K562 (cell line): ENCODE measurements at regions not wholly inside any gene's neighbourhood (a gene's known extent, or its start where the extent isn't known, plus 50 kb on each side); places are given as distances from the start of the nearest gene placed in this dataset.

ENCODE experiments used
- ATAC-seq: fragments of 200-7000 bp; cut with Tn5 transposase; 3 replicates; pipeline ENCODE4 v1.9.1; 2020; ENCODE audit warnings: moderate library complexity
- BruUV-seq: library from RNA; stranded (reverse); fragments of 400-500 nt; replicated peaks from 2 replicates; lab custom pipeline; 2021; lab: Mats Ljungman, UMichigan
- CTCF ChIA-PET: fragments of 300-600 bp; formaldehyde crosslinking; extraction: SDS; loops from one replicate; lab custom pipeline; 2021; ENCODE audit warnings: low intra/inter-chr PET ratio; lab: Yijun Ruan, JAX
- POLR2A ChIA-PET: fragments of 300-600, 350-650 bp; sonication (Branson Sonifier 250); formaldehyde crosslinking; extraction: SDS; loops from one replicate; lab custom pipeline; 2021; ENCODE audit warnings: antibody characterized with exemption, inconsistent platforms; lab: Yijun Ruan, JAX
- DNase-seq, 4 experiments: peaks; one replicate each; pipeline versions ENCODE4 v3.0.0 to v3.0.0-alpha.2; 2011 to 2018; ENCODE audit warnings: low spot score in 3 of 4, mixed read lengths in 3 of 4; ENCODE audit errors: extremely low read depth in 1 of 4
- FAIRE-seq: peaks from 2 replicates; lab custom pipeline; 2011; peaks lifted over from hg19 to GRCh38; lab: Jason Lieb, UNC
- H2AFZ ChIP-seq: 2 replicates; pipeline ENCODE4 v1.6.0; 2011; ENCODE audit warnings: low read depth, low read length, control low read depth, inconsistent platforms
- H3K27ac ChIP-seq: fragments of 200-600 bp; 3 replicates; pipeline ENCODE4 v1.8.0; 2011; ENCODE audit warnings: low read depth, mild to moderate bottlenecking, control low read depth, inconsistent platforms, low read length, moderate library complexity, mixed read lengths; ENCODE audit errors: extremely low read depth
- H3K27me3 ChIP-seq, 2 experiments: fragments of 300-600 bp in 1 of 2; 2 replicates in 1 of 2; 3 replicates in 1 of 2; pipeline versions ENCODE4 v1.6.0 to v1.8.0; 2011; ENCODE audit warnings: inconsistent platforms in 2 of 2, low read length in 2 of 2, mild to moderate bottlenecking in 1 of 2, mixed read lengths in 1 of 2, moderate library complexity in 1 of 2; ENCODE audit not compliant: control insufficient read depth in 2 of 2, insufficient read depth in 2 of 2
- H3K36me3 ChIP-seq: fragments of 300-600 bp; 3 replicates; pipeline ENCODE4 v1.8.0; 2011; ENCODE audit warnings: mild to moderate bottlenecking, low read length, inconsistent platforms; ENCODE audit not compliant: control insufficient read depth, insufficient read depth
- H3K4me1 ChIP-seq, 2 experiments: fragments of 200-600 bp in 1 of 2; replicated peaks in 1 of 2; 2 replicates in 1 of 2; 3 replicates in 1 of 2; pipeline versions ENCODE4 v1.5.1 to v1.8.0; 2011; ENCODE audit warnings: inconsistent platforms in 2 of 2, low read length in 2 of 2, mild to moderate bottlenecking in 1 of 2, mixed read lengths in 1 of 2, moderate library complexity in 1 of 2; ENCODE audit not compliant: control insufficient read depth in 2 of 2, insufficient read depth in 2 of 2
- H3K4me2 ChIP-seq: 2 replicates; pipeline ENCODE4 v1.6.1; 2011; ENCODE audit warnings: low read length, control low read depth, inconsistent platforms, mixed read lengths; ENCODE audit not compliant: insufficient read depth
- H3K4me3 ChIP-seq: fragments of 200-600 bp; sonication (generic), shearing (Covaris generic); 2 replicates; pipeline ENCODE4 v1.5.1; 2016; ENCODE audit warnings: control low read depth, inconsistent platforms
- H3K79me2 ChIP-seq: fragments of 200-600 bp; 3 replicates; pipeline ENCODE4 v1.8.0; 2011; ENCODE audit warnings: low read length, inconsistent platforms; ENCODE audit not compliant: control insufficient read depth, insufficient read depth
- H3K9ac ChIP-seq, 2 experiments: 2 replicates each; pipeline versions ENCODE4 v1.6.0 to v1.6.1; 2011; ENCODE audit warnings: low read depth in 2 of 2, low read length in 2 of 2, control low read depth in 1 of 2, inconsistent platforms in 1 of 2, mild to moderate bottlenecking in 1 of 2, mixed read lengths in 1 of 2; ENCODE audit not compliant: insufficient read depth in 1 of 2
- H3K9me1 ChIP-seq: one replicate; pipeline ENCODE4 v1.6.0; 2011; ENCODE audit warnings: inconsistent platforms, mild to moderate bottlenecking, low read length, moderate library complexity; ENCODE audit not compliant: control insufficient read depth, insufficient read depth
- H3K9me3 ChIP-seq: replicated peaks from 2 replicates; pipeline ENCODE4 v1.5.1; 2011; ENCODE audit warnings: low read depth, low read length, inconsistent platforms; ENCODE audit not compliant: control insufficient read depth, insufficient read depth
- H4K20me1 ChIP-seq: replicated peaks from 2 replicates; pipeline ENCODE4 v1.6.1; 2011; ENCODE audit warnings: low read length, inconsistent platforms, mixed read lengths; ENCODE audit not compliant: control insufficient read depth, insufficient read depth
- ARHGAP35 ChIP-seq: fragments of 450-650 bp; IDR thresholded peaks from 2 replicates; pipeline ENCODE4 v1.6.1; 2018; ENCODE audit not compliant: partially characterized antibody
- BCL6 ChIP-seq: fragments of 250-450 bp; sonication (Bioruptor Pico); IDR thresholded peaks from 2 replicates; pipeline ENCODE4 v1.4.0; 2020
- CBFA2T2 ChIP-seq: fragments of 450-650 bp; conservative IDR thresholded peaks from 2 replicates; pipeline ENCODE4 v1.6.1; 2017; ENCODE audit warnings: mild to moderate bottlenecking
- SMAD2 ChIP-seq: fragments of 150-350 bp; IDR thresholded peaks from 2 replicates; pipeline ENCODE4 v1.6.1; 2014; ENCODE audit warnings: low read depth, mild to moderate bottlenecking, low read length
- SRSF9 ChIP-seq: fragments of 200-400 bp; formaldehyde crosslinking; IDR thresholded peaks from 2 replicates; pipeline ENCODE4 v1.6.1; 2017; ENCODE audit warnings: low read depth, low read length, borderline replicate concordance
- TCF7 ChIP-seq: sonication (generic); IDR thresholded peaks from 2 replicates; pipeline ENCODE4 v1.6.1; 2016; ENCODE audit warnings: antibody characterized with exemption, borderline replicate concordance
- ZNF695 ChIP-seq: fragments of 450-650 bp; formaldehyde crosslinking; IDR thresholded peaks from 2 replicates; pipeline ENCODE4 v1.4.0; 2020; ENCODE audit warnings: mild to moderate bottlenecking, moderate library complexity
- WGBS: fragments of 100-300 bp; shearing (Covaris generic); methylation state at CpG from one replicate; pipeline ENCODE4 v1.1.6; 2016; ENCODE audit warnings: low coverage, mixed read lengths; ENCODE audit not compliant: insufficient coverage; ENCODE audit errors: missing lambda C conversion rate; 5-methylcytosine and 5-hydroxymethylcytosine counted together
- in situ Hi-C: fragments of 300-500 bp; cut with MboI; formaldehyde crosslinking; loops from 4 replicates; pipeline ENCODE4 v1.15.0; 2018; ENCODE audit warnings: inconsistent platforms, mixed read lengths
- intact Hi-C: fragments of 100-400 bp; cut with micrococcal nuclease; formaldehyde crosslinking; loops from 2 replicates; pipeline ENCODE4 v1.14.2; 2022
- TF ChIP-seq, protein P1 (sequence below): fragments of 450-650 bp; IDR thresholded peaks from 2 replicates; pipeline ENCODE4 v1.6.1; 2016; ENCODE audit warnings: mild to moderate bottlenecking, moderate library complexity

DNA sequence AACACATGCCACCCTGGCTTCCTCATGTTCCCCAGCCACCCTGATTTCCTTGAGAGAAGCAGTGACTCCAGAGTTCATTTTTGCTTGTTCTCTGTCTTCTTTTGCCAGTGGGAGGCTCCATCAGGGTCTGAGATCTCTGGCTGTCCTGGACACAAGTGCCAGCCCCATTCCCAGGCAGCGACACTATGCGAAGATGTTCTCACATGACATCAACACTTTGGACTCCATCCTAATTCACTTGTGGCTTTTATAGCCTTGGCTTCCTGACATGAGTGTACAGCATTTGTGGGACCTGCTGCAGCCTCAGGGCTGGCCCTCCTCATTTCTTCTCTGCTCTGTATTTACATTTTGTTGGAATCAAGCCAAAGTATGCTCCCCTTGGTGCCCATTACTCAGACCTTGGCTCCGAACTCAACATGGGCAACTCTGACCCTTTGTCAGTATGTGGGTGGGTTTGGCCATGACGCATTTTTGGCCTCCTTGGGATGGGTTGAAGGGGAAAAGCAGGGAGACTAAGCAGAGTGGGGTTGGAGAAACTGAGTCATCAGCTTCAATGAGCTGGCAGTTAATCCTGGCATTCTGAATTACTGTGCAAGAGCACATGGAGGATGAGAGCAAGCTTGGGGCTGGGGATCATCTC lies 119.0 kb upstream of the EEF2KMT start:
- 0% methylated on average over 4 of the region's 4 CpGs for WGBS
- intact Hi-C loops = no loop called here
- in situ Hi-C loops = no loop called here
- TF ChIP-seq BCL6 (CRISPR knock-in tag) = no peak
- no peak for TF ChIP-seq TCF7
- no peak for TF ChIP-seq CBFA2T2
- no peak for TF ChIP-seq SMAD2
- TF ChIP-seq ZNF695 (CRISPR knock-in tag) = no peak
- TF ChIP-seq, protein P1, sequence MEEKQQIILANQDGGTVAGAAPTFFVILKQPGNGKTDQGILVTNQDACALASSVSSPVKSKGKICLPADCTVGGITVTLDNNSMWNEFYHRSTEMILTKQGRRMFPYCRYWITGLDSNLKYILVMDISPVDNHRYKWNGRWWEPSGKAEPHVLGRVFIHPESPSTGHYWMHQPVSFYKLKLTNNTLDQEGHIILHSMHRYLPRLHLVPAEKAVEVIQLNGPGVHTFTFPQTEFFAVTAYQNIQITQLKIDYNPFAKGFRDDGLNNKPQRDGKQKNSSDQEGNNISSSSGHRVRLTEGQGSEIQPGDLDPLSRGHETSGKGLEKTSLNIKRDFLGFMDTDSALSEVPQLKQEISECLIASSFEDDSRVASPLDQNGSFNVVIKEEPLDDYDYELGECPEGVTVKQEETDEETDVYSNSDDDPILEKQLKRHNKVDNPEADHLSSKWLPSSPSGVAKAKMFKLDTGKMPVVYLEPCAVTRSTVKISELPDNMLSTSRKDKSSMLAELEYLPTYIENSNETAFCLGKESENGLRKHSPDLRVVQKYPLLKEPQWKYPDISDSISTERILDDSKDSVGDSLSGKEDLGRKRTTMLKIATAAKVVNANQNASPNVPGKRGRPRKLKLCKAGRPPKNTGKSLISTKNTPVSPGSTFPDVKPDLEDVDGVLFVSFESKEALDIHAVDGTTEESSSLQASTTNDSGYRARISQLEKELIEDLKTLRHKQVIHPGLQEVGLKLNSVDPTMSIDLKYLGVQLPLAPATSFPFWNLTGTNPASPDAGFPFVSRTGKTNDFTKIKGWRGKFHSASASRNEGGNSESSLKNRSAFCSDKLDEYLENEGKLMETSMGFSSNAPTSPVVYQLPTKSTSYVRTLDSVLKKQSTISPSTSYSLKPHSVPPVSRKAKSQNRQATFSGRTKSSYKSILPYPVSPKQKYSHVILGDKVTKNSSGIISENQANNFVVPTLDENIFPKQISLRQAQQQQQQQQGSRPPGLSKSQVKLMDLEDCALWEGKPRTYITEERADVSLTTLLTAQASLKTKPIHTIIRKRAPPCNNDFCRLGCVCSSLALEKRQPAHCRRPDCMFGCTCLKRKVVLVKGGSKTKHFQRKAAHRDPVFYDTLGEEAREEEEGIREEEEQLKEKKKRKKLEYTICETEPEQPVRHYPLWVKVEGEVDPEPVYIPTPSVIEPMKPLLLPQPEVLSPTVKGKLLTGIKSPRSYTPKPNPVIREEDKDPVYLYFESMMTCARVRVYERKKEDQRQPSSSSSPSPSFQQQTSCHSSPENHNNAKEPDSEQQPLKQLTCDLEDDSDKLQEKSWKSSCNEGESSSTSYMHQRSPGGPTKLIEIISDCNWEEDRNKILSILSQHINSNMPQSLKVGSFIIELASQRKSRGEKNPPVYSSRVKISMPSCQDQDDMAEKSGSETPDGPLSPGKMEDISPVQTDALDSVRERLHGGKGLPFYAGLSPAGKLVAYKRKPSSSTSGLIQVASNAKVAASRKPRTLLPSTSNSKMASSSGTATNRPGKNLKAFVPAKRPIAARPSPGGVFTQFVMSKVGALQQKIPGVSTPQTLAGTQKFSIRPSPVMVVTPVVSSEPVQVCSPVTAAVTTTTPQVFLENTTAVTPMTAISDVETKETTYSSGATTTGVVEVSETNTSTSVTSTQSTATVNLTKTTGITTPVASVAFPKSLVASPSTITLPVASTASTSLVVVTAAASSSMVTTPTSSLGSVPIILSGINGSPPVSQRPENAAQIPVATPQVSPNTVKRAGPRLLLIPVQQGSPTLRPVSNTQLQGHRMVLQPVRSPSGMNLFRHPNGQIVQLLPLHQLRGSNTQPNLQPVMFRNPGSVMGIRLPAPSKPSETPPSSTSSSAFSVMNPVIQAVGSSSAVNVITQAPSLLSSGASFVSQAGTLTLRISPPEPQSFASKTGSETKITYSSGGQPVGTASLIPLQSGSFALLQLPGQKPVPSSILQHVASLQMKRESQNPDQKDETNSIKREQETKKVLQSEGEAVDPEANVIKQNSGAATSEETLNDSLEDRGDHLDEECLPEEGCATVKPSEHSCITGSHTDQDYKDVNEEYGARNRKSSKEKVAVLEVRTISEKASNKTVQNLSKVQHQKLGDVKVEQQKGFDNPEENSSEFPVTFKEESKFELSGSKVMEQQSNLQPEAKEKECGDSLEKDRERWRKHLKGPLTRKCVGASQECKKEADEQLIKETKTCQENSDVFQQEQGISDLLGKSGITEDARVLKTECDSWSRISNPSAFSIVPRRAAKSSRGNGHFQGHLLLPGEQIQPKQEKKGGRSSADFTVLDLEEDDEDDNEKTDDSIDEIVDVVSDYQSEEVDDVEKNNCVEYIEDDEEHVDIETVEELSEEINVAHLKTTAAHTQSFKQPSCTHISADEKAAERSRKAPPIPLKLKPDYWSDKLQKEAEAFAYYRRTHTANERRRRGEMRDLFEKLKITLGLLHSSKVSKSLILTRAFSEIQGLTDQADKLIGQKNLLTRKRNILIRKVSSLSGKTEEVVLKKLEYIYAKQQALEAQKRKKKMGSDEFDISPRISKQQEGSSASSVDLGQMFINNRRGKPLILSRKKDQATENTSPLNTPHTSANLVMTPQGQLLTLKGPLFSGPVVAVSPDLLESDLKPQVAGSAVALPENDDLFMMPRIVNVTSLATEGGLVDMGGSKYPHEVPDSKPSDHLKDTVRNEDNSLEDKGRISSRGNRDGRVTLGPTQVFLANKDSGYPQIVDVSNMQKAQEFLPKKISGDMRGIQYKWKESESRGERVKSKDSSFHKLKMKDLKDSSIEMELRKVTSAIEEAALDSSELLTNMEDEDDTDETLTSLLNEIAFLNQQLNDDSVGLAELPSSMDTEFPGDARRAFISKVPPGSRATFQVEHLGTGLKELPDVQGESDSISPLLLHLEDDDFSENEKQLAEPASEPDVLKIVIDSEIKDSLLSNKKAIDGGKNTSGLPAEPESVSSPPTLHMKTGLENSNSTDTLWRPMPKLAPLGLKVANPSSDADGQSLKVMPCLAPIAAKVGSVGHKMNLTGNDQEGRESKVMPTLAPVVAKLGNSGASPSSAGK = no peak
- no peak for TF ChIP-seq ARHGAP35
- no peak for TF ChIP-seq SRSF9

More for the DNA sequence above, 119.0 kb upstream of the EEF2KMT start:
- no peak overlapping the region for H3K4me3 ChIP-seq
- H3K9ac ChIP-seq = no peak overlapping the region
- no peaks in the 10 kb centered on the region; the same call in 1 of the 2 replicates for H3K9me3 ChIP-seq
- no peak overlapping the region for H2AFZ ChIP-seq
- no peak for DNase-seq
- no peaks in the 10 kb centered on the region for H3K36me3 ChIP-seq
- no peak for FAIRE-seq
- H3K27ac ChIP-seq = no peak overlapping the region
- no peaks in the 10 kb centered on the region for H3K9me1 ChIP-seq
- ChIA-PET CTCF (no interaction called here), POLR2A (no interaction called here)
- H3K4me2 ChIP-seq = no peak overlapping the region
- BruUV-seq = no TSS peak
- H3K4me1 ChIP-seq = no peaks in the 10 kb centered on the region
- no peak for ATAC-seq
- H4K20me1 ChIP-seq = no peaks in the 10 kb centered on the region
- H3K27me3 ChIP-seq = no peaks in the 10 kb centered on the region; a peak in 1 of 5 replicates
- no peaks in the 10 kb centered on the region for H3K79me2 ChIP-seq
